Calu3 (cell line): ENCODE measurements at regions not wholly inside any gene's neighbourhood (a gene's known extent, or its start where the extent isn't known, plus 50 kb on each side); places are given as distances from the start of the nearest gene placed in this dataset.

Experiments used
- BruUV-seq: library from RNA; stranded (reverse); fragments of 400-500 nt; replicated peaks from 2 replicates; lab custom pipeline; 2021; lab: Mats Ljungman, UMichigan
- CTCF ChIA-PET: fragments of 300-600 bp; sonication (Branson Sonifier 250); formaldehyde crosslinking; loops from one replicate; lab custom pipeline; 2022; ENCODE audit warnings: antibody characterized with exemption; lab: Charles Lee
- DNase-seq: peaks from one replicate; pipeline ENCODE4 v3.0.0; 2022
- H3K27ac Mint-ChIP-seq: one replicate; pipeline ENCODE4 v1.8.0; 2022; ENCODE audit warnings: mixed read lengths; ENCODE audit not compliant: unreplicated experiment
- H3K27me3 Mint-ChIP-seq: one replicate; pipeline ENCODE4 v1.8.0; 2022; ENCODE audit warnings: mixed read lengths; ENCODE audit not compliant: unreplicated experiment
- H3K36me3 Mint-ChIP-seq: one replicate; pipeline ENCODE4 v1.8.0; 2022; ENCODE audit warnings: mild to moderate bottlenecking, moderate library complexity, mixed read lengths; ENCODE audit not compliant: insufficient read depth, unreplicated experiment
- H3K4me1 Mint-ChIP-seq: one replicate; pipeline ENCODE4 v1.8.0; 2022; ENCODE audit warnings: mild to moderate bottlenecking, low read depth, mixed read lengths; ENCODE audit not compliant: unreplicated experiment
- H3K4me3 Mint-ChIP-seq: one replicate; pipeline ENCODE4 v1.8.0; 2022; ENCODE audit warnings: mild to moderate bottlenecking, low read depth, moderate library complexity, mixed read lengths; ENCODE audit not compliant: unreplicated experiment
- H3K9me3 Mint-ChIP-seq: one replicate; pipeline ENCODE4 v1.8.0; 2022; ENCODE audit warnings: low read depth, mixed read lengths; ENCODE audit not compliant: unreplicated experiment
- intact Hi-C: fragments of 100-400 bp; cut with micrococcal nuclease; formaldehyde crosslinking; loops from one replicate; pipeline ENCODE4 v1.10.0; 2022; ENCODE audit not compliant: unreplicated experiment
- TF ChIP-seq, protein P1 (sequence below): fragments of 200-600 bp; IDR thresholded peaks from one replicate; pipeline ENCODE4 v1.8.0; 2022; ENCODE audit warnings: antibody characterized with exemption; ENCODE audit not compliant: unreplicated experiment

DNA sequence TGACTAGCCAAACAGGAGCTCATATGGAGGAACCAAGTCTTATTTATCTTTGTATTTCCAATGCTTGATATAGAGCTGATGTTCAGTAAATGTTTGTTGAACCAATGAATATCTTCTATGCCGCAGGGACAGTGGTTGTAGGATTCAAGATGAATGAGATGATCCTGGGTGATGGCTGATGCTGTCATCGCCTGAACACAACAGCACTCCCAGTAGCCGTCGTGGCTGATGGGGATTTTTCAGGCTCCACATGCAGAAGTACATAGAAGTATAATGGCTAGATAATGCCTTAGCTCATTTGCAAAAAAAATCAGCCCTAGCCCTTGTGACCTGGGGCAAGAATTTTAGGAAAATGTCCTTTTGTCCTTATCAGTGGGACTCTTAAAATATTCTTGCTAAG, 69.0 kb upstream of the OR13F1 start:
- no peaks in the 10 kb centered on the region for H3K36me3 Mint-ChIP-seq
- no TSS peak for BruUV-seq
- H3K27me3 Mint-ChIP-seq = no peaks in the 10 kb centered on the region
- intact Hi-C loops = no loop called here
- CTCF ChIA-PET = no interaction called here
- DNase-seq = no peak
- TF ChIP-seq, protein P1, sequence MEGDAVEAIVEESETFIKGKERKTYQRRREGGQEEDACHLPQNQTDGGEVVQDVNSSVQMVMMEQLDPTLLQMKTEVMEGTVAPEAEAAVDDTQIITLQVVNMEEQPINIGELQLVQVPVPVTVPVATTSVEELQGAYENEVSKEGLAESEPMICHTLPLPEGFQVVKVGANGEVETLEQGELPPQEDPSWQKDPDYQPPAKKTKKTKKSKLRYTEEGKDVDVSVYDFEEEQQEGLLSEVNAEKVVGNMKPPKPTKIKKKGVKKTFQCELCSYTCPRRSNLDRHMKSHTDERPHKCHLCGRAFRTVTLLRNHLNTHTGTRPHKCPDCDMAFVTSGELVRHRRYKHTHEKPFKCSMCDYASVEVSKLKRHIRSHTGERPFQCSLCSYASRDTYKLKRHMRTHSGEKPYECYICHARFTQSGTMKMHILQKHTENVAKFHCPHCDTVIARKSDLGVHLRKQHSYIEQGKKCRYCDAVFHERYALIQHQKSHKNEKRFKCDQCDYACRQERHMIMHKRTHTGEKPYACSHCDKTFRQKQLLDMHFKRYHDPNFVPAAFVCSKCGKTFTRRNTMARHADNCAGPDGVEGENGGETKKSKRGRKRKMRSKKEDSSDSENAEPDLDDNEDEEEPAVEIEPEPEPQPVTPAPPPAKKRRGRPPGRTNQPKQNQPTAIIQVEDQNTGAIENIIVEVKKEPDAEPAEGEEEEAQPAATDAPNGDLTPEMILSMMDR = no peak
- H3K4me1 Mint-ChIP-seq = no peaks in the 10 kb centered on the region
- H3K4me3 Mint-ChIP-seq = no peak overlapping the region
- peaks cover 7% of the 10 kb centered on the region for H3K9me3 Mint-ChIP-seq
- no peak overlapping the region for H3K27ac Mint-ChIP-seq

DNA sequence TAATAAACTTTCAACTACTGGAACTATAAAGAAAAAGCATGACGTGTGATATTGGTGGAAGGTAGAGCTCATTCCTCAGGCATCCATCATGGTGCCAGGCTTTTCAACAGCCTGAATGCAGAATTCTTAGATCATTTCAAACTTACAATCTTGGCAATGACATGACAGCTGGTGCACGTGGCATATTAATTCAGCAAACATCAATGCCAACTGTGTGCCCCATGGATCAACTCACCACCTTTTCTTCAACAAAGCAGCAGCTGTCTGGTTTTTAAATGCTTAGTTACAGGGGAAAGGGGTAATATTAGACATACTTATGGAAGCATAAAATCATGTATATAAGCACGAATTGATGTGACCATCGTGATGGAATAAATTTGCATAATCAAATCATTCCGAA, 56.0 kb upstream of the OR13F1 start:
- no peak for DNase-seq
- H3K4me1 Mint-ChIP-seq = no peaks in the 10 kb centered on the region
- H3K36me3 Mint-ChIP-seq = no peaks in the 10 kb centered on the region
- intact Hi-C loops = no loop called here
- no peak overlapping the region for H3K27ac Mint-ChIP-seq
- peaks cover 7% of the 10 kb centered on the region for H3K9me3 Mint-ChIP-seq
- H3K4me3 Mint-ChIP-seq = no peak overlapping the region
- no peaks in the 10 kb centered on the region for H3K27me3 Mint-ChIP-seq
- TF ChIP-seq, protein P1 = no peak
- no TSS peak for BruUV-seq
- CTCF ChIA-PET = no interaction called here
